ENCODE measurements at regions not wholly inside any gene's neighbourhood (a gene's known extent, or its start where the extent isn't known, plus 50 kb on each side); places are given as distances from the start of the nearest gene placed in this dataset.

DNA sequence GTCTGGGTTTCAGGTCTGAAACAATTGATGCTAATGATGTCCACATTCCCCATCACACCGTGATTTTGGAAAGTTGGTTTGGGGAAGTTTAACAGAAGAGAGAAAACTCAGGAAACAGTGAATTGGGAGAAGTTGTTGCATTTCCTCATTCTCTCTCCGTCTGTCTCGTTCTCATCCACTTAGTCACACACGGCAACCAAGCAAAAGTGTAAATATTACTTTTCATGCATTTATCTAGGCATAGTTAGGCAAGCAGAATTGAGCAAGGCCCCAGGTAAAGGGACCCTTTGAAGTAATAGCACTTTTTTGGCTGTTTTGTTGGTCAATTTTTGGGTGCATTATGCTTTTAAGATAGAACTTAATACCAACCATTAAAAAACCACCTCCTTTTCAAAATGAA lies 137.0 kb upstream of the SULF2 start:
- TF ChIP-seq CTCF (conservative IDR thresholded peaks at IDR 0.05) (no peak), ZFX (IDR thresholded peaks at IDR 0.05) (no peak)

Data from C4-2B (cell line).